HAP-1 (cell line): ENCODE measurements at regions not wholly inside any gene's neighbourhood (a gene's known extent, or its start where the extent isn't known, plus 50 kb on each side); places are given as distances from the start of the nearest gene placed in this dataset.
"Not testable (repeated sequence)": the region's sequence is repeated elsewhere in the genome, so short reads cannot be mapped to it uniquely, and the experiment has no call there.

ENCODE experiments used
- DNase-seq, 2 experiments: peaks; one replicate each; pipeline ENCODE4 v3.0.0-alpha.2; 2016 to 2020; ENCODE audit warnings: low spot score in 2 of 2
- H3K27me3 ChIP-seq: fragments of 250-450 bp; sonication (Bioruptor Pico); 2 replicates; pipeline ENCODE4 v1.5.1; 2020; ENCODE audit warnings: low read depth, mild to moderate bottlenecking, moderate library complexity
- H3K36me3 ChIP-seq: fragments of 250-450 bp; sonication (Bioruptor Pico); replicated peaks from 2 replicates; pipeline ENCODE4 v1.5.1; 2020; ENCODE audit warnings: mild to moderate bottlenecking
- H3K4me1 ChIP-seq: fragments of 250-450 bp; sonication (Bioruptor Pico); 2 replicates; pipeline ENCODE4 v1.5.1; 2020; ENCODE audit warnings: mild to moderate bottlenecking
- H3K4me3 ChIP-seq: fragments of 250-450 bp; sonication (Bioruptor Pico); 2 replicates; pipeline ENCODE4 v1.5.1; 2020; ENCODE audit warnings: mild to moderate bottlenecking, moderate library complexity
- H3K9me3 ChIP-seq: fragments of 250-450 bp; sonication (Bioruptor Pico); 2 replicates; pipeline ENCODE4 v1.5.1; 2020; ENCODE audit warnings: mild to moderate bottlenecking, moderate library complexity
- in situ Hi-C: fragments of 300-500 bp; cut with MboI; formaldehyde crosslinking; loops from 3 replicates; pipeline ENCODE4 v1.14.3; 2020; ENCODE audit warnings: low sequenced_read_pairs, inconsistent platforms, mixed read lengths

DNA sequence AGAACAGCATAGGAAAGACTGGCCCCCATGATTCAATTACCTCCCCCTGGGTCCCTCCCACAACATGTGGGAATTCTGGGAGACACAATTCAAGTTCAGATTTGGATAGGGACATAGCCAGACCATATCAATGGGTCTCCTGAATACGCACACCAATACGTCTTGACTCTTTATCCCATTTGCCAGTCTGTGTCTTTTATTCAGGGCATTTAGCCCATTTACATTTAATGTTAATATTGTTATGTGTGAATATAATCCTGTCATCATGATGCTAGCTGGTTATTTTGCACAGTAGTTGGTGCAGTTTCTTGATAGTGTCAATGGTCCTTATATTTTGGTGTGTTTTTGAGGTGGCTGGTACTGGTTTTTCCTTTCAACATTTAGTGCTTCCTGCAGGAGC is 256.1 kb downstream of the ZNF608 start:
- H3K36me3 ChIP-seq, in situ Hi-C loops, H3K9me3 ChIP-seq: not testable (repeated sequence)

DNA sequence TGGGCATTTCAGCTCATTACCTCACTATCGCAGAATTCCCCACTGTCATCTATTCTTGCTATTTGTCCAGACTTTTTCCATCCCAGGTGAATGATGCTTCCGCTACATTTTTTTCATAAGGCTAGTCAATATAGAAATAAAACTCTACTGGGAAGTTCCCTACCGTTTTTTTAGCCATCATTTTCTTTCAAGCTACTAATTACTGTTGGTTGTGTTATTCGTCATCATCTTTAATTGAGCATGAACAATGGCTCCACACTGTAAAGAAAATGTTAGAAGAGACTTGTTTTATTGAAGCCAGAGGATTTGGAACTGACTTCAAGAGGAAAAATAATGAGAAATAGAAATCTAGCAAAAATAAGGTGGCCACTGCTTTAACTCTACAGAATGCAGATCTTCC is 265.0 kb downstream of the ZNF608 start:
- Histone ChIP-seq H3K27me3 (no peaks in the 10 kb centered on the region; the same call in 1 of the 2 replicates), H3K9me3 (no peaks in the 10 kb centered on the region), H3K36me3 (no peaks in the 10 kb centered on the region), H3K4me3 (no peak overlapping the region), H3K4me1 (peaks cover 3% of the 10 kb centered on the region; the same call in 1 of the 2 replicates)
- in situ Hi-C loops, result no loop called here
- DNase-seq, result no peak

More for the DNA sequence above, 256.1 kb downstream of the ZNF608 start:
- H3K4me3 ChIP-seq, DNase-seq, H3K27me3 ChIP-seq, H3K4me1 ChIP-seq: not testable (repeated sequence)

DNA sequence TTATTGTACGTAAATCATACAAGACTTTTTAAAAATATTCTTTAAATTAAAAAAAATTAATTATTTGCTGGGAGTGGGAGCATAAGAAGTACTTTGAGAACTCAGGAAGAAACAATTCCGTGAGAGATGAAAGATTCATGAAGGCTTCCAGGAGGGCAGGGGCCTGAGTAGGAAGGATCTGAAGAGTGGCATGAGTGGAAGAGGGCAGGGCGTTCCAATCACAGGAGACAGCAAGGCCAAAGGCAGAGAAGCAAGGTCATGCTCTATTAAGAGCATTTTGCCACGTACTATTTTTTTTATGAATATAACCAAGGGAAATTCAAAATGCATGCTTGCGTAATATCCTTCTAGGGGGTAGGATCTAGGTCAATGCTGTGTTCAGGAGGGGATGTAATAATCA is 265.5 kb downstream of the ZNF608 start:
- DNase-seq, result no peak
- no peaks in the 10 kb centered on the region for H3K36me3 ChIP-seq
- peaks cover 3% of the 10 kb centered on the region; the same call in 1 of the 2 replicates for H3K4me1 ChIP-seq
- H3K9me3 ChIP-seq, result no peaks in the 10 kb centered on the region
- H3K4me3 ChIP-seq, result no peak overlapping the region
- in situ Hi-C loops, result no loop called here
- H3K27me3 ChIP-seq, result no peaks in the 10 kb centered on the region; the same call in 1 of the 2 replicates

DNA sequence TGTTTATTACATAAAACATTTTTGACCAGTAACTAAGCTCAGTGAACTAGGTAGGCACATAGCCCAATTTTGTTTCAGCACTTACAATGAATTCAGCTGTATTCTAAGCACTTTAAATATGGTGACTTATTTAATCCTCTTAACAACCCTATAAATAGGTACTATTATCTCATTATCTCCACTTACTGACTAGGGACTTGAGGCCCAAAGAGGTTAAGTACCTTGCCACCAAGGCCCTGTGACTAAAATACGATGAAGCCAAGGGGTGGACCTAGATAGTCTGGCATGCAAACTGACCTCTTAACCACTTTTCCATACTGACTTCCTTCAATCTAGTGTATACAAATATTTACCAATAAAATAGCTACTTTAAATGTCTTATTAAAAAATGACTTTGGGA is 266.4 kb downstream of the ZNF608 start:
- in situ Hi-C loops, result no loop called here
- no peaks in the 10 kb centered on the region; the same call in 1 of the 2 replicates for H3K27me3 ChIP-seq
- H3K9me3 ChIP-seq, result no peaks in the 10 kb centered on the region
- no peaks in the 10 kb centered on the region for H3K36me3 ChIP-seq
- peak in 1 of 2 experiments; percentile 13 for DNase-seq
- H3K4me3 ChIP-seq, result no peak overlapping the region
- H3K4me1 ChIP-seq, result peaks cover 3% of the 10 kb centered on the region; the same call in 1 of the 2 replicates

DNA sequence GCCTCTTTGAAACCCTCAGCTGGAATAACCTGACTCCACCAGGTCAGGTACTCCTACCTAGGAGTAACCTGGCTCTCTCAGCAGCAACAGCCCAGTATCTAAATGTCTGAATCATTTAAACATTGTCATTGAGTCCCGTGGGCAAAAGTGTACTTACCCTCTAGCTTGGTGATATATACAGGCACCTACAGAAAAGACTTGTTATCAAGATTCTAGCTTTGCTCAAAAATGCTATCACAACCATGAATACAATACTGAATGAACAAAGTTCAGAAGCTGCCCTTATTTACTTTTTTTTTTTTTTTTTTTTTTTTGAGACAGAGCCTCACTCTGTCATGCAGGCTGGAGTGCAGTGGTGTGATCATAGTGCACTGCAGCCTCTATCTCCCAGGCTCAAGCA is 268.2 kb downstream of the ZNF608 start:
- no peaks in the 10 kb centered on the region for H3K36me3 ChIP-seq
- in situ Hi-C loops, result no loop called here
- DNase-seq, result no peak
- no peaks in the 10 kb centered on the region; the same call in 1 of the 2 replicates for H3K27me3 ChIP-seq
- H3K4me3 ChIP-seq, result no peak overlapping the region
- H3K9me3 ChIP-seq, result no peaks in the 10 kb centered on the region
- H3K4me1 ChIP-seq, result peaks cover 3% of the 10 kb centered on the region; the same call in 1 of the 2 replicates

DNA sequence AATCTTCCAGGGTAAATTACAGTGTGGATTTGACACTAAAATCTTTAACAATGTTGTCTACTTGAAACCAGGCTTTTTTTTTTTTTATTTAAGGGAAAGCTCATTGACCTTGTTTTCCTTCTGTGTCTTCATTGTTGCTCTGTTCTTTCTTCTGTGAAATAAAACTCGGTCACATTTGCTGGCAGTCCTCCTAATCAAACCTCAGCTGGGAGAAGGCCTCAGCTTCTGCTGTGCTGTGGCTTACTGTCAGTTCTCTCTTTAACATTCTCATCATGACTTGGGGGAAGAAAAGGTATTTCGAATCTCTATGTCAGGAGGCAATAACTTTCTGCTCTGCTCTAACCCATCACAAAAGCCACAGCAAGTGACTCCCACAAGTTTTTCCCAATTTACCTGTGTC is 268.9 kb downstream of the ZNF608 start:
- Histone ChIP-seq H3K27me3 (no peaks in the 10 kb centered on the region; the same call in 1 of the 2 replicates), H3K36me3 (no peaks in the 10 kb centered on the region), H3K4me3 (no peak overlapping the region), H3K9me3 (no peaks in the 10 kb centered on the region), H3K4me1 (peaks cover 3% of the 10 kb centered on the region; the same call in 1 of the 2 replicates)
- in situ Hi-C loops, result no loop called here
- DNase-seq, result no peak

DNA sequence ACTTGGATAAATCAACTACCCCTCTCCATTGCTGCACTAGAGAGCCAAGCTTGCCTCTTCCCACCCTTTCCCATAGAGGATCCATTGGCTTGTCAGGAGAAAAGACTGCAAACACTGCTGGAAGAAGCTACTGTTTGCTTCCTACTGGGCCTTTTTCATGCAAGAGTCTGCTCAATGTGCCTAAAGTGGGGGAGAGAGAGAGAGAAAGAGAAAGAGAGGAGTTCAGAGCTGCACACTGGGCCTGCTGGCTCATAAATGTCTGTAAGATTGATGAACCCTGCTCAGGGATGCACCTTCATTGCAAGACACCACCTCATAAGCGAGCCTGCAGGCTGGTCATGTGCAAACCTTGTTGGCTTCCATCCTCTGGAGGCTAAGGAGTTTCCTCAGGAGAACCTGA is 269.4 kb downstream of the ZNF608 start:
- in situ Hi-C loops, result no loop called here
- no peak for DNase-seq
- no peak overlapping the region for H3K4me3 ChIP-seq
- no peaks in the 10 kb centered on the region for H3K9me3 ChIP-seq
- no peaks in the 10 kb centered on the region; the same call in 1 of the 2 replicates for H3K27me3 ChIP-seq
- no peaks in the 10 kb centered on the region for H3K36me3 ChIP-seq
- peaks cover 3% of the 10 kb centered on the region; the same call in 1 of the 2 replicates for H3K4me1 ChIP-seq

DNA sequence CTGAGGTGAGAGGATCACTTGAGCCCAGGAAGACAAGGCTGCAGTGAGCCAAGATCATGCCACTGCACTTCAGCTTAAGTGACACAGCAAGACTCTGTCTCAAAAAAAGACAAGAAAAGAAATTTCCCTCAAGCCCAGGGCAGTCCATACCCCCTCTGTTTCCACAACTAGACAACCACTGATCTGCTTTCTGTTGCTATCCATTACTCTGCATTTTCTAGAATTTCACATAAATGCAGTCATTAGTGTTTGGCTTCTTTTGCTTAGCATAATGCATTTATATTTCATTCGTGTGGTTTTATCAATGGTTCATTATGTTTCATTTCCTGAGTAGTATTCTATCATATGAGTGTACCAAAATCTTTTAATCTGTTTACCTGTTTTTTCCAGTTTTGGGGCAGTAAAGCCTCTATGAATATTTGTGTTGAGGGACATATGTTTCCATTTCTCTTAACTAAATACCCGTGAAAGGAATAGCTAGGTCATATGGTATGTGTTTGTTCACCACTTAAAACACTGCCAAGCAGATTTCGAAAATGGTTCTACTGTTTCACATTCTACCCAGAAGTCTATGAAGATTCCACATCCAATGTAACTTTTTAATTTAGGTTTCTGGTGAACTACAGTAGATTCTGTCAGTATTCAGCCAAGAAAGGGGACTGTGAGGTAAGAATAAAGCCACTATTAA is 271.8 kb downstream of the ZNF608 start:
- in situ Hi-C loops, result no loop called here
- no peak for DNase-seq
- no peaks in the 10 kb centered on the region for H3K9me3 ChIP-seq

DNA sequence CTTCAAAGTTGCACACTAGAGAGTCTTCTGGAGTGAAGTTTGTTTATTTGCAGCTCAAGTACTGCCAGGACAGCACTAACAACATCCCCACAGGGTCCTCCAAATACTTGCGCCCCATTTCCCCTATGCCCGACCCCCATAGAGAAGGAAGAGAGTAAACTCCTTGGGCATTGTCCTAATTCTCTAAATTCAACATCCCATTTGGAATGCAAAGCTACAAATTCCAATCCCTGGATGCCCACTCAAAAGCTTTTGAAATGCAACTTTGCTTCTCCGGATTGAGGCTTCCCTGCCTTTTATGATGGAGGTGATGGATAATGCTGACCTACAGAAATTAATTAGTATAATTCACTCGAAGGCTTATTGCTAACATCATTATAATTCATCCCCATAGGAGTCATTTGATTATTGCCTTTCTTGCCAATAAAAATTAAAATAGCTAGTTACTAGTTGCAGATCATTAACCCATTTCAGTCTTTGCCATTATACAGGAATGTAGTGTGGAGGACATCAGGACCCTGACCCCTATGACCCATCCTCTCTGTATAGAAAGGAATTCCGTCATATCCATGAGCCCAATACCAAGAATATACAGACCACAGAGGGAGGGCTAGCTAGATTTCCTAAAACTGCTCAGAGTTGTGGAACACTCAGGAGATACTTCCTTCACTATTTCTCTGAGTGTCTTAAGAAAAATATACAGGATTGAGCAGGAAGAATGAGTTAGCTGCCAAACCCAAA is 277.6 kb downstream of the ZNF608 start:
- in situ Hi-C loops, result no loop called here
- peak in 1 of 2 experiments; percentile 22 for DNase-seq
- H3K4me3 ChIP-seq, result no peak overlapping the region

More for the DNA sequence above, 271.8 kb downstream of the ZNF608 start:
- Histone ChIP-seq H3K36me3 (no peaks in the 10 kb centered on the region), H3K4me3 (no peak overlapping the region), H3K27me3 (no peaks in the 10 kb centered on the region), H3K4me1 (peaks cover 8% of the 10 kb centered on the region)

DNA sequence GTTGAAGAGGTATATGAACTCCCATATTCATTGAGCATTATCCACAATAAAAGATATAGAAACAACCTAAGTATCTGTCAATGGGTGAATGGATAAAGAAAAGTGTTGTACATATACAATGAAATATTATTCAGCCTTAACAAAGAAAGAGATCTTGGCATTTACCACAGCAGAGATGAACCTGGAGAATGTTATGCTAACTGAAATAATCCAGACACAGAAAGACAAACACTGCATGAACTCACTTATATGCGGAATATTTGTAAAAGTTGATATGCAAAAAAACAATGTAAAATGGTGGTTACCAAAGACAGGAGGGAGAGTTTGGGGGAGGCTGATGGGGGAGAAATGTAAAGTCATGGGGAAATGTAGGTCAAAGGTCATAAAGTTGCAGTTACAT is 278.7 kb downstream of the ZNF608 start:
- H3K36me3 ChIP-seq, result no peaks in the 10 kb centered on the region

More for the DNA sequence above, 277.6 kb downstream of the ZNF608 start:
- Histone ChIP-seq H3K9me3 (no peaks in the 10 kb centered on the region), H3K4me1 (peaks cover 16% of the 10 kb centered on the region), H3K27me3 (no peaks in the 10 kb centered on the region), H3K36me3 (no peaks in the 10 kb centered on the region)

DNA sequence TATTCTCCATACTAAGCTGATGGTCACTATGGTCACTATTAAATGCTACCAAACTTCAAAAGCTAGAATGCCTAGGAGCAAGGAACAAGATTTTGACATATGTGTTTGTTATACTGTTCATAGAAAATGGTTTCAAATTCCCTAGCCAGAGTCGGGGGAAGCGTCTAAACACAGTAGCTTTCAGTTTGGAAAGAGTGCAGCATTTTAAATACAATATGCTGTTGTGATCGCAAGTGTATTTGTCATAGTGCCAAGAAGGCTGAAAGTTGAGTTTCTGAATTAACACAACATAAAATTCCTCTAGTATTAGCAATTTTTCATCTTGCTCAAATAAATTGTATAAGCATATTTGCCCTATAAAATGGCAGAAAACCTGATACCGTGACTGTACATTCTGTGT is 280.4 kb downstream of the ZNF608 start:
- in situ Hi-C loops, result no loop called here
- no peaks in the 10 kb centered on the region for H3K9me3 ChIP-seq

More for the DNA sequence above, 278.7 kb downstream of the ZNF608 start:
- Histone ChIP-seq H3K4me1 (peaks cover 16% of the 10 kb centered on the region), H3K9me3 (no peaks in the 10 kb centered on the region), H3K27me3 (no peaks in the 10 kb centered on the region), H3K4me3 (no peak overlapping the region)
- no peak for DNase-seq
- in situ Hi-C loops, result no loop called here

DNA sequence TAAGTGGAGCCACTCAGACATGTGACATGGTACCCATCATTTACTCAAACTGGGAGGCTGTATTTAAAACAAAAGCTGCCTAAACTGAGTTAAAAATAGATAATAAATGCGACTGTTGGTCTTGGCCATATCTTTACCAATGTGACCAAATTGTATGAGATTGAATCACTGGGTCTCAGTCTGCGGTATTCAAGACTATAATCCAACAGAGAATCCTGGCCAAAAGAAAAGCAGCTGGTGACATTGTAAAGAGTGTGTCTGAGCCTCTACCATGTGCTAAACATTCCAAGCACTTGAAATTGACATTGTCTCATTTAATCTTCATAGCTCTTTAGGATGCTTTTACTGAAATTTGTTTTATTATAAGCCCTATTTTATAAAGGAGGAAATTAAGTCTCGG is 282.6 kb downstream of the ZNF608 start:
- Histone ChIP-seq H3K27me3 (no peaks in the 10 kb centered on the region), H3K36me3 (no peaks in the 10 kb centered on the region), H3K9me3 (no peaks in the 10 kb centered on the region), H3K4me3 (no peak overlapping the region), H3K4me1 (peaks cover 9% of the 10 kb centered on the region)
- in situ Hi-C loops, result no loop called here
- DNase-seq, result no peak

More for the DNA sequence above, 280.4 kb downstream of the ZNF608 start:
- DNase-seq, result no peak
- Histone ChIP-seq H3K4me3 (no peak overlapping the region), H3K36me3 (no peaks in the 10 kb centered on the region), H3K27me3 (no peaks in the 10 kb centered on the region), H3K4me1 (peaks cover 15% of the 10 kb centered on the region)

DNA sequence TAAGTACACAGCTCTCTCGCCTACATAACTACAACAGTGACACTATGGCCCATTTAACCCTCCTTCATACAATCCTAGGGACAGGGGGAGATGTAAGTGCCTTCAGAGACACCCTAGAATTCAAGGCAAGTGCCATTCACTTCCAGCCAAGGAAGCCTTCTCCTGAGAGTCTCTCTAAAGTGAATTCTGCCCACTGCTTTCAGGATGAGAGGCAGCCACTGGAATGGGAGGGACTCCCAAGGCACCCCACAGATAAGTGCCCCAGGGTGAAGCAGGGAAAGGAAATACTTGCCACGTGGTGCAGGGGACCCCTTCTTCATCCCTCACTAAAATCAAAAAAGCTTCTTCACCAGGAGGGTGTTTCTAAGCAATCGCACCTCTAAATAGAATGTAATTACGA is 283.7 kb downstream of the ZNF608 start:
- no peak for DNase-seq
- H3K4me1 ChIP-seq, result peaks cover 7% of the 10 kb centered on the region
- H3K9me3 ChIP-seq, result no peaks in the 10 kb centered on the region
- in situ Hi-C loops, result no loop called here
- no peak overlapping the region for H3K4me3 ChIP-seq
- H3K27me3 ChIP-seq, result no peaks in the 10 kb centered on the region
- no peaks in the 10 kb centered on the region for H3K36me3 ChIP-seq

DNA sequence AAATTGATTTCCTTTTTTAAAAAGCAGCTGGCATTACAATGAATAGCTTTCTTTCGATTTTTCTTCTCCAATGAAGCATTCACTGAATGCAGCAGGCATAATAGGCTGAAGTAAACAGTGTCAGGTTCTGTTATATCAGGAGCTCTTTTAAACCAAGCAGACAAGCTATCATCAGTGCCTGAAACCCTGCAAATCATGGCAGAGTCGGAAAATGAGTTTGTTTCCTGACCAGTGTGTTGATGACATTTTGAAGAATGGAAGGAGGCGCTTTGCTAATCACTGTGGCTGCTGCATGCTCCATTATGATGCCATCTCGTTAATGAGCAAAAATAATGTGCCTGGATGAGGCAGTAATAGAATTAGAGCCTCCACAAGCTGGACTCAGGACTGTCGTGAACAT is 284.5 kb downstream of the ZNF608 start:
- no peaks in the 10 kb centered on the region for H3K36me3 ChIP-seq
- no peaks in the 10 kb centered on the region for H3K27me3 ChIP-seq
- DNase-seq, result peak in 1 of 2 experiments; percentile 19
- no peak overlapping the region for H3K4me3 ChIP-seq
- in situ Hi-C loops, result no loop called here
- H3K4me1 ChIP-seq, result peaks cover 7% of the 10 kb centered on the region
- H3K9me3 ChIP-seq, result no peaks in the 10 kb centered on the region
